ENCODE measurements at regions not wholly inside any gene's neighbourhood (a gene's known extent, or its start where the extent isn't known, plus 50 kb on each side); places are given as distances from the start of the nearest gene placed in this dataset.

DNA sequence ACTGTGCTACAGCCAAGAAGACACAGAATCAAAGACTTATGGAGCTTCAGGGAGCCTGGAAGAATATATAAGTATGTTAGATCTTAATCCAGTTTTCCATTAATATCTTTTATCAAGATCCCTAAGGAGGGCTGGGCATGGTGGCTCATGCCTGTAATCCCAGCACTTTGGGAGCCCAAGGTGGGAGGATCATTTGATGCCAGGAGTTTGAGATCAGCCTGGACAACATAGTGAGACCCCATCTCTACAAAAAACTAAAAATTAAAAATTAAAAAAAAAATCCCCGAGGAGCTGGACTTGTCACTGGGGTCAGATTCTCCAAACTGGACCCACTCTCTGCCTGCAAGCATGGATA, 113.9 kb upstream of the CDC42BPA start:
- TF ChIP-seq, protein P1, sequence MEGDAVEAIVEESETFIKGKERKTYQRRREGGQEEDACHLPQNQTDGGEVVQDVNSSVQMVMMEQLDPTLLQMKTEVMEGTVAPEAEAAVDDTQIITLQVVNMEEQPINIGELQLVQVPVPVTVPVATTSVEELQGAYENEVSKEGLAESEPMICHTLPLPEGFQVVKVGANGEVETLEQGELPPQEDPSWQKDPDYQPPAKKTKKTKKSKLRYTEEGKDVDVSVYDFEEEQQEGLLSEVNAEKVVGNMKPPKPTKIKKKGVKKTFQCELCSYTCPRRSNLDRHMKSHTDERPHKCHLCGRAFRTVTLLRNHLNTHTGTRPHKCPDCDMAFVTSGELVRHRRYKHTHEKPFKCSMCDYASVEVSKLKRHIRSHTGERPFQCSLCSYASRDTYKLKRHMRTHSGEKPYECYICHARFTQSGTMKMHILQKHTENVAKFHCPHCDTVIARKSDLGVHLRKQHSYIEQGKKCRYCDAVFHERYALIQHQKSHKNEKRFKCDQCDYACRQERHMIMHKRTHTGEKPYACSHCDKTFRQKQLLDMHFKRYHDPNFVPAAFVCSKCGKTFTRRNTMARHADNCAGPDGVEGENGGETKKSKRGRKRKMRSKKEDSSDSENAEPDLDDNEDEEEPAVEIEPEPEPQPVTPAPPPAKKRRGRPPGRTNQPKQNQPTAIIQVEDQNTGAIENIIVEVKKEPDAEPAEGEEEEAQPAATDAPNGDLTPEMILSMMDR (IDR thresholded peaks at IDR 0.05): no peak

DNA sequence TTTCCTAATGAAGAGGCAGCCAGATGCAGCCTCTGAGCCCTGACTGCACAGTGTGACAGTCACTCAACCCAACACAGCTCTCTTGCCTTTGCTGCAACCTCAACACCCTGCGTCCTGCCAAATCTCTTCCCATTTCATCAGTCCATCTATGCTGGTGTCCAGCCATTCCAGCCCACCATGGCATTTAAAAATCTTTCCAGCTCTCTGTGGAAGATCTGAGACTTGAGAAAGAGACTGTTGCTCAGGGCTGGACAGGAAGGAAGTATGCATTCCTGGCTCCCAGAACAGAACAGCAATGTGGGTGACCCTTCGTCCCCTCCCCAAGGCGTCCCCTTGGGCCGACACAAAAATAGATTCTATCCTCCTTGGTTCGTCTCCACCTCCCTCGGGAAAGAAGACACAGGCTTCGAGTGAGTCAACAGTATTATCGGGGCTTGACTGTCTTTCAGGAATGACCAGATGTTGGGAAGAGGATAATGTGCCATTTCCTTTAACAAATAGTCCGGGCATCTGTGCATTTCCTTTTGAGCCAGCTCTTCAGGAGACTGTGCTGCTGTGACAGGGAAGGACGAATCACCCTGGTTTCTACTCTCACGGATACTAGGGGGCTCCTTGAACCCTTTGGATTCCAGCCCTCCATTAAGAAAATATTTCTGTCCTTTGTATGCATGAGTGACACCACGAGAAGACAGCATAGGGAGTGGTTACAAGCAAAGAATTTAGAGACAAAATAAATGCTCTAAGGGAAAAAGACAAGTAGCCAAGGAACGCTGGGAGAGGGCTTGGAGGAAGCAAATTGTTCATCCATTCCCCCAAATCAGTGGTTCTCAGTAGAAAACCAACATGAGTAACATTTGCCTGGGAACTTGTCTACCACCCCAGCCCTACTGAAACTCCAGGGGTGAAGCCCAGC, 111.4 kb upstream of the CDC42BPA start:
- TF ChIP-seq, protein P1 (IDR thresholded peaks at IDR 0.05): no peak

DNA sequence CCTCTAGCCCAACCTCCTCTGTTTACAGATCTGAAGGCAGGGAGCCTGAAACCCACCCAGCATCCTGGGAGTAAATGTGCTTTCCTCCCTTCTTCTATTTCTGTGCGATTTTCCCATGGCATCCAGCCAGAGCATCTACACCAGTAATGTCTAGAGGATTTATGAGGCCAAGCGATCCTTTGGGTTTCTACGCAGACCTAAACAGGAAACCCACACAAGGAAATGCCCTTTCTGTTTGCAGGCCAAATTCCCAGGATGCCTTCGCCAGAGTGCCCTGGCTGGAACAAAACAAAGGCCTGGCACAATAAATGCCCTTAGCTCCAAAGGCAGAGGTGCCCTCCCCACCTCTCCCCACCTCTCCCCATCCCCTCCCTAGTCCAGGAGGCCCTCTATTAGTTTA, 110.5 kb upstream of the CDC42BPA start:
- TF ChIP-seq, protein P1 (IDR thresholded peaks at IDR 0.05): no peak

DNA sequence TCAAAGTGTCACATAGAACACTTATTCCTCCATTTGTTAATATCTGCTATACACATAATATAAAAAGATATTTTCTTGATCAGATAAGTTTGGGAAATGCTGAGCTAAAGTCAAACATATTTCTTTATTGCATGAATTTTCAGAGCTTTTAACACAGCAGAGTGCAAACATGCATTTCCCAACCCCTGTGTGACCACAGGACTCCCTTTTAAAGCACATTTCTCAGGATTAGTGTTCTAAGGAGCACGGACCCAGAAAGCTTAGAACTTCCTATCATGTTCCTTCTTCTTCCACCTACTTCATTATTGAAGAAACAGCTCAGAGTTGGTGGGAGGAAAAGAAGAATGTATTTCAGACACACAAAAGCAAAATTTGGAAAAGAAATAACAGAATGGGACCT, 109.1 kb upstream of the CDC42BPA start:
- TF ChIP-seq, protein P1 (IDR thresholded peaks at IDR 0.05): no peak

DNA sequence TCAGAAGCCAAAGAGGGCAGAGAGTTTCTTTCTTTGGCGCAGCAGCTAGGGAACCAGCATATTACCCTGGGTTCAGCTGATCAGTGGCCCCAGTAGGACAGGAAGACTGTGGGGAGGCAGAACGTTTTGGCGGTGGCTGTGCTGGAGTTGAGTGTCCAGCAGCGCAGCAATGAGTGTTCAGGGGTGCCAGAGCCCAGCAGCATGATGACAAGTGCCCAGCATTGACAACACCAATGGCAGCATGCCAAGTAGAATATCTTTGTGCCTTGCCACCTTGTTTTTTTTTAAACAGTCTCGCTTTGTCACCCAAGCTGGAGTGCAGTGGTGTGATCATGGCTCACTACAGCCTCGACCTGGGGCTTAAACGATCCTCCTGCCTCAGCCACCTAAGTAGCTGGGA, 106.7 kb upstream of the CDC42BPA start:
- TF ChIP-seq, protein P1 (IDR thresholded peaks at IDR 0.05): no peak

DNA sequence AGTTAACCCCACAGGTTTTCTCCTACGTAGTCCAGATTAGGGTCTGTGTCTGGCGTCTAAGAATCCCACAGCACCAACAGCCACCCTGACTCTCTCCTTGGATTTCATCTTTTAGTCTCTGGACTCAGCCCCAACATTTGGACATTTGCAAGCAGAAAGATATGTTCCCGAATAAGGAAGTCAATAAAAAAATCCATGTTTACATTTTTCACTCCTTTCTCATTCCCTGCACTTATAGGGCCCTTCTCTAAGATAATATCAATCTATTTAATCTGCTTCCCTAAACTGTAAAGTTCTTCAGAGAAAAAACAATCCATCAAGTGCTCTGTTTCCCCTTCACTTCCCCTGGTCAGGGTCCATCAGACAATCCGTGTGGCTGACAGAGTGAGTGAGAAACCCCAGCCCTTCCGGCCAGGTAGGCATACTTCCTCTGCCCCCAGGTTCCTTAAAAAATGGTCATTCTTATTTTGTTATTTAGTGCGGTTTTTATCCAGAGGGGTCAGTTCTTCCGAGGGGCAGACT, 105.9 kb upstream of the CDC42BPA start:
- TF ChIP-seq, protein P1 (IDR thresholded peaks at IDR 0.05): no peak

DNA sequence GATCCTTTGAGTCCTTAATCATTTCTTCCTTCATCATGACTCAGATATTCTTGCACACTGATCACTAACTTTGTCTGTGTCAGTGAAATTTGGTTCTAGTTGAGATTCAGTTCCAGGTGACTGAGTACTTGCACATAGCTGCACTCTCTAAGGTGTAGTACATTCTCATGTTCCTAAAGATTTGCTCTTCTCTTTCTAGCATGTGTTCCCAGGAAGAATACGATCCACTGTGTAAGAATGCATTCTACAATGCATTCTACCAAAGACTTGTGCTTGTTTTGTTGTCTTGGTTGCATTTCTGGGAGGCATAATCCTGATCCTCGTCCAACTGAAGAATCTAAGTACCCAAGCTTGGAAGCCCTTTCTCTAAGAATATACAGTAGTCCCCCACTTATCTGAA, 104.3 kb upstream of the CDC42BPA start:
- TF ChIP-seq, protein P1 (IDR thresholded peaks at IDR 0.05): no peak

Data from LNCAP (cell line).